IPS DF 4.7 (cell line): ENCODE measurements at regions not wholly inside any gene's neighbourhood (a gene's known extent, or its start where the extent isn't known, plus 50 kb on each side); places are given as distances from the start of the nearest gene placed in this dataset.
"Not testable (repeated sequence)": the region's sequence is repeated elsewhere in the genome, so short reads cannot be mapped to it uniquely, and the experiment has no call there.

Experiments used
- DNase-seq: peaks from one replicate; pipeline ENCODE4 v3.0.0-alpha.2; 2013; ENCODE audit warnings: low spot score; ENCODE audit errors: extremely low read depth

GRCh38 chrX:140633105-140633504 is 76.5 kb upstream of the LINC00632 start:
- DNase-seq, result not testable (repeated sequence)

GRCh38 chrX:140608111-140608510 is 101.4 kb upstream of the LINC00632 start:
- peak; percentile 2 for DNase-seq

GRCh38 chrX:140602140-140602539 is 97.3 kb upstream of the SOX3 start:
- DNase-seq, result no peak

- DNase-seq, result no peak
These were observed 95.0 kb upstream of the SOX3 start for GRCh38 chrX:140599851-140600250.

- DNase-seq, result no peak
These were observed 84.8 kb upstream of the SOX3 start for GRCh38 chrX:140589657-140590056.

GRCh38 chrX:140586951-140587350 is 82.1 kb upstream of the SOX3 start:
- no peak for DNase-seq

- DNase-seq, result no peak
These were observed 75.6 kb upstream of the SOX3 start for GRCh38 chrX:140580478-140580877.

- DNase-seq, result peak; percentile 33
These were observed 67.9 kb upstream of the SOX3 start for GRCh38 chrX:140572724-140573123.

- DNase-seq, result no peak
These were observed 59.0 kb upstream of the SOX3 start for GRCh38 chrX:140563893-140564292.
